KOPT-K1 (cell line): ENCODE measurements at regions not wholly inside any gene's neighbourhood (a gene's known extent, or its start where the extent isn't known, plus 50 kb on each side); places are given as distances from the start of the nearest gene placed in this dataset.

Source experiments
- H3K27ac ChIP-seq: fragments of 200-600 bp; sonication (generic); 2 replicates; pipeline ENCODE4 v1.5.1; 2016; ENCODE audit warnings: antibody characterized with exemption, mild to moderate bottlenecking, low read depth, low read length; ENCODE audit not compliant: poor library complexity, severe bottlenecking
- H3K36me3 ChIP-seq: fragments of 200-600 bp; sonication (generic); 2 replicates; pipeline ENCODE4 v1.5.1; 2017; ENCODE audit warnings: antibody characterized with exemption, mild to moderate bottlenecking, low read length, moderate library complexity; ENCODE audit not compliant: insufficient read depth
- H3K9me3 ChIP-seq: fragments of 200-600 bp; sonication (generic); 2 replicates; pipeline ENCODE4 v1.5.1; 2017; ENCODE audit warnings: antibody characterized with exemption, low read length, mild to moderate bottlenecking; ENCODE audit not compliant: insufficient read depth, poor library complexity, severe bottlenecking

DNA sequence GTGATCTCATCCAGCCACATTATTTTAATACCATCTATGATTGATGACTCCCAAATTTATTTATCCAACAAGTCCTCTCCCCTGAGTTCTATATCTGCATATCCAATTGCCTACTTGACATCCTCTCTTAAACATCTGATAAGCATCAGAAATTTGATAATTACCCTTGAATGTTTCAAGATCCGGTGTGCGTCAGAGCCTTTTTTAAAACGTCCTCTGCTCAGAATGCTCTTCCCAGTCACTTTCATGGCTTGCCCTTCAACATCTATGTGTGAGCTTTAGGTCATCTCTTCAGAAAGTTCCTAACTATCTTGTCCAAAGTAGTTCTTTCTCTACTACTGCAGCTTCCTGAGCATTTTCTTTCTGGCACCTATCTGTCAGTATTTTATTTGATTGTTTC, 364.3 kb downstream of the PLPP3 start:
- Histone ChIP-seq H3K9me3 (no peaks in the 10 kb centered on the region), H3K36me3 (no peaks in the 10 kb centered on the region), H3K27ac (no peak overlapping the region)

- H3K36me3 ChIP-seq, result no peaks in the 10 kb centered on the region
- no peak overlapping the region for H3K27ac ChIP-seq
- H3K9me3 ChIP-seq, result no peaks in the 10 kb centered on the region
Observed at GRCh38 chr1:56213068-56213467, 366.3 kb downstream of the PLPP3 start.

- Histone ChIP-seq H3K9me3 (peaks cover 6% of the 10 kb centered on the region), H3K36me3 (no peaks in the 10 kb centered on the region), H3K27ac (no peak overlapping the region)
Observed at GRCh38 chr1:56212143-56212542, 367.2 kb downstream of the PLPP3 start.

DNA sequence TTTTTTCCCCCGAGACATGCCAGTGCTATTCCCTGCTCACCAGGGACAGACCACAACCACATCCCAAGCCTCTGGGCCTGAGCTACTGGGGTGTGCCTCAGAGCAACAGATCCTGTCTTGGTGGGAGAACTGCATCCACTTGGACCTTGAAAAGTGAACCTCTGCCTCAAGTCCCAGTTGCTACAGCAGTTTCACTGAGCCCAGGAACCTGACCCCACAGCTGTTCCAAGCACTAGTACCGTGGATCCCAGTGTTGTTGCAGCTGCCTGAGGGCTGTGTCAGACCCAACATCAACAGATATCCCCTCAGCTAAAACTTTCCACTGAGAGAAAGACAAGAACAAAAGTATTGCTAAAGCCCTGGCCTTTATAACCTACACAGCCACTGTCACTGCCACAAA, 373.0 kb downstream of the PLPP3 start:
- no peak overlapping the region for H3K27ac ChIP-seq
- H3K36me3 ChIP-seq, result no peaks in the 10 kb centered on the region
- peaks cover 11% of the 10 kb centered on the region for H3K9me3 ChIP-seq

- Histone ChIP-seq H3K27ac (no peak overlapping the region), H3K36me3 (no peaks in the 10 kb centered on the region), H3K9me3 (peaks cover 11% of the 10 kb centered on the region)
Observed at GRCh38 chr1:56204206-56204605, 375.2 kb downstream of the PLPP3 start.

DNA sequence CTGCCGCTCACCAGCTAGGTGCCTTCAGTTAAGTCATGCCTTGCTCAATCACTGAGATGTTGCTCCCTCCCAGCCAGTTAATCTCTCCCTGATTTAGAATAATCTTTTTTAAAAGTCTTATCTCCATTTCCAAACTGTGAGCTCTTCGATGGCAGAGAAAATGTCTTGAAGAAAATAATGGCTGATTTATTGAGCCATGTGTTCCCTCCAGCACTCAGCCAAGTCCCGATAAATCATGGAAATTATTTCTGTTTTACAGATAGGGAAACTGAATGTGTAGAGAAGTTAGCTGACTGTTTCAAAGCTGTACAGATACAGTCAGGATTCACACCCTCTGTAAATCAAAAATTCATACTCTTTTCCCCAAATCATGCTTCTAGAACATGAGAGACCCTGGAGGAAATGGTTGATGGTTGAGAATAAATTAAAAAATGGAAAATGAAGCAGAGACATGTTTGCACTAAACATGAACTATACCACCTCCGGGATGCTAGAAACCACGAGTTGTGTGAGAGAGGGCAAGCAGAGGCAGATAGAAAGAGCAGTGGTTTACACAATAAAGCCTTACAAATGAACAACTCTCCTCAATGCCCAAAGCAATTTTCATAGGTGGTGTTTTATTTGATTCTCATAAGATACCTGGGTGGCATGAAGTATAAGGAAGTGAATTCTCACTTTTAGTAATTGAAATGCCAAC, 376.4 kb downstream of the PLPP3 start:
- Histone ChIP-seq H3K36me3 (no peaks in the 10 kb centered on the region), H3K9me3 (peaks cover 11% of the 10 kb centered on the region), H3K27ac (no peak overlapping the region)

DNA sequence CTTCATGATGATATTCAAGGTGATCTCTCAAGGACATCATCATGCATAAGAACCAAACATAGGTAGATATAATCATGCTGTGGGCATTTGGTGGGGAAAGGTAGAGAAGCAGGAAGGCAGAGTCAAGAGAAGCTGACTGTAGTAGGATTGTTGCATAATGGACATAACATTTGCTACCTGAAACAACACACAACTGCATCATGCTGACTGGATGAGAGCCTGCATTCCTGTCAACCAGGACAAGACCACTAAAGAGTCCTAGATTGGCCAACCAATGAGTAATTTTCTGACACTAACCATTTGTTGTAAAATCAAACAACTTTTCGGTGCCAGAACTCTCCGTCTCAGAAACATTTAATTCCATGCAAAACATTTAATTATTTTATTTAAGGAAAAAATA, 377.2 kb downstream of the PLPP3 start:
- Histone ChIP-seq H3K27ac (no peak overlapping the region), H3K36me3 (no peaks in the 10 kb centered on the region), H3K9me3 (peaks cover 5% of the 10 kb centered on the region)

DNA sequence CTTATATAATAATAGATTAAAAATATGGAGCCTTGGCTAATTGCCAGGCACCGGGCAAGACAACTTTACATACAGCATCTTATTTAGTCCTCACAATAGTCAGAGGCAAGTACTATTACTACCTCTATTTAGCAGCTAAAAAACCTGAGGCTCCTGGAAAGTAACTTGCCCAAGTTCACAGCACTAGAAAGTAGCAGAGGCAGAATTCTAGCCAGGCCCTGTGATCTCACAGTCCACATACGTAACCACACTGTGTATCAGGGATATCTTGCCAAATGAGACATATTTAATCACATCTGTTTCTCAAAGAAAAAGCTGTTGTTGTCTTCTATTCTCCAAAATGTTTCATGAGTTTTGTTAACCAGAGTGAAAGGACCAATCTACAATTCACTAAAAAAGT, 378.5 kb downstream of the PLPP3 start:
- Histone ChIP-seq H3K36me3 (no peaks in the 10 kb centered on the region), H3K9me3 (no peaks in the 10 kb centered on the region), H3K27ac (no peak overlapping the region)

DNA sequence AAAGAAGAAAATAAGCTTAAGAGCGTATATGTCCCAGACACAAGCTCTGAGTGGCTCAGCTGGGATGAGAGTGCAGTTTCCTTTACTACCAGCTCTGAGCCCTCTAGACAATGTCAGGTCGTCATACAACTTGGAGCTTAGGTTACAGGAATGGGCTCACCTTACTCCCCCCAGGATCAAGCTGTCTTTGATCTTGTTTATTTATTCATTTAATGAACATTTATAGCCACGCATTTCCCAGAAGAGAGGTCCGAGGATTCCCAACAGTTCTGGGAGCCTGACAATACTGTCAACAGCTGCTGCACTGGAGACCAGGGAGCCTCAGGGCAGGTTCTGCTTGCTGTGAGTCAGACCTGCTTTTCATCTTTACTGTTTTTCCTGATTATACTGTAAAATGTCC, 378.9 kb downstream of the PLPP3 start:
- Histone ChIP-seq H3K36me3 (no peaks in the 10 kb centered on the region), H3K27ac (no peak overlapping the region), H3K9me3 (no peaks in the 10 kb centered on the region)

- Histone ChIP-seq H3K36me3 (no peaks in the 10 kb centered on the region), H3K27ac (no peak overlapping the region)
Observed at GRCh38 chr1:56199956-56200355, 379.4 kb downstream of the PLPP3 start.

GRCh38 chr1:56199061-56199460, 380.3 kb downstream of the PLPP3 start:
- Histone ChIP-seq H3K36me3 (no peaks in the 10 kb centered on the region), H3K9me3 (no peaks in the 10 kb centered on the region), H3K27ac (no peak overlapping the region)

More at GRCh38 chr1:56199956-56200355, 379.4 kb downstream of the PLPP3 start:
- no peaks in the 10 kb centered on the region for H3K9me3 ChIP-seq

DNA sequence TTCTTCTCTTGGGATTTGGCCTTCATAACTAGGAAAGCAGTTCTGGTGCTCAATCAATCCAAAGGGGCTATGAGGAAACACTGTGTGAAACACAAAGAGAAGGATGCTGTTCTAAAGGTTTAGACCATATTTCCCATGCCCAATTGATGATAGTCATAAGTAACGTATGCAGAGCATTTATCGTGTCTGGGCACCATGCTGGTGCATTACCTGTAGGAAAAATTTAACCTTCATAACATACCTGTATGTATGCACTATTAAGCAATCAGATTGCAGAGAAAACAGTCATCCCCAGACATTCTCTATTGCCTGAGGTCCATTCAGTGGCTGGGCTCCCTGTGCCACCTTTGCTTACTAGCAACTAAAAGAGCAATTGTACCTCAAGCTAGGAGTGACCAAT, 381.4 kb downstream of the PLPP3 start:
- Histone ChIP-seq H3K9me3 (no peaks in the 10 kb centered on the region), H3K36me3 (no peaks in the 10 kb centered on the region), H3K27ac (no peak overlapping the region)

- H3K9me3 ChIP-seq, result no peaks in the 10 kb centered on the region
- H3K27ac ChIP-seq, result no peak overlapping the region
- no peaks in the 10 kb centered on the region for H3K36me3 ChIP-seq
Observed at GRCh38 chr1:56196839-56197238, 382.5 kb downstream of the PLPP3 start.

- H3K27ac ChIP-seq, result no peak overlapping the region
- H3K36me3 ChIP-seq, result no peaks in the 10 kb centered on the region
- no peaks in the 10 kb centered on the region for H3K9me3 ChIP-seq
Observed at GRCh38 chr1:56194701-56195300, 384.6 kb downstream of the PLPP3 start.

- Histone ChIP-seq H3K27ac (no peak overlapping the region), H3K36me3 (no peaks in the 10 kb centered on the region), H3K9me3 (no peaks in the 10 kb centered on the region)
Observed at GRCh38 chr1:56193656-56194055, 385.7 kb downstream of the PLPP3 start.

DNA sequence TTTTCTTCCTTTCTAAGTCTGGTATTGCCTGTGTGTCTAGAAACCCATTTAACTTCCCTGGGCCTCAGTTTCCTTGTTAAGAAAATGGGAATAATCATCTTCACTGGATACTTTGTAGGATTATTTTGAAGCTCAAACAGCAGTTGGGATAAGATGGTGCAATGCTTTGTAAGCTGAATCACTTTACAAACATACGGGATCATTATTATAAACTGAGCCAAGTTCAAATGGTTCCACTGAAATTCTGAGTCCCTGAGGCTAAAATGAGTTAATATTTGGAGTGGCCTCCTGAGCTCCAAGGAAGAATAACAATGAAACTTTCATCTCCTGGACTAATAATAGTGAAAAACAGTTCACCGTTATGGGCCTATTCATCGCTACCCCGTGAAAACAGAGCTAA, 388.0 kb downstream of the PLPP3 start:
- Histone ChIP-seq H3K9me3 (no peaks in the 10 kb centered on the region), H3K27ac (no peak overlapping the region), H3K36me3 (no peaks in the 10 kb centered on the region)
